GM21737 (cell line): ENCODE measurements at regions not wholly inside any gene's neighbourhood (a gene's known extent, or its start where the extent isn't known, plus 50 kb on each side); places are given as distances from the start of the nearest gene placed in this dataset.

Experiments
- ATAC-seq: cut with Tn5 transposase; IDR thresholded peaks from one replicate; pipeline ENCODE4 v1.9.1; 2021; ENCODE audit warnings: mild to moderate bottlenecking, moderate library complexity; ENCODE audit not compliant: unreplicated experiment

- no peak for ATAC-seq
Measured at GRCh38 chr5:97666783-97667182, 483.7 kb upstream of the RIOK2 start.

GRCh38 chr5:97670447-97670846, 487.4 kb upstream of the RIOK2 start:
- ATAC-seq, result no peak

- ATAC-seq, result no peak
Measured at GRCh38 chr5:97676608-97677007, 493.6 kb upstream of the RIOK2 start.

GRCh38 chr5:97694091-97694490, 511.0 kb upstream of the RIOK2 start:
- ATAC-seq, result no peak

GRCh38 chr5:97714424-97714823, 531.4 kb upstream of the RIOK2 start:
- ATAC-seq, result no peak

GRCh38 chr5:97726106-97726505, 543.1 kb upstream of the RIOK2 start:
- ATAC-seq, result no peak

- ATAC-seq, result no peak
Measured at GRCh38 chr5:97728920-97729319, 545.9 kb upstream of the RIOK2 start.

- no peak for ATAC-seq
Measured at GRCh38 chr5:97729938-97730337, 546.9 kb upstream of the RIOK2 start.

- ATAC-seq, result no peak
Measured at GRCh38 chr5:97735209-97735608, 552.2 kb upstream of the RIOK2 start.

- no peak for ATAC-seq
Measured at GRCh38 chr5:97737608-97738007, 554.6 kb upstream of the RIOK2 start.

GRCh38 chr5:97745817-97746216, 562.8 kb upstream of the RIOK2 start:
- no peak for ATAC-seq

GRCh38 chr5:97750576-97750975, 567.5 kb upstream of the RIOK2 start:
- no peak for ATAC-seq

GRCh38 chr5:97751540-97751939, 568.5 kb upstream of the RIOK2 start:
- ATAC-seq, result no peak

- no peak for ATAC-seq
Measured at GRCh38 chr5:97752871-97753270, 569.8 kb upstream of the RIOK2 start.

GRCh38 chr5:97762483-97762882, 579.4 kb upstream of the RIOK2 start:
- ATAC-seq, result no peak

GRCh38 chr5:97764700-97765099, 581.7 kb upstream of the RIOK2 start:
- ATAC-seq, result no peak

- ATAC-seq, result no peak
Measured at GRCh38 chr5:97778451-97778850, 595.4 kb upstream of the RIOK2 start.

- ATAC-seq, result no peak
Measured at GRCh38 chr5:97788369-97788768, 605.3 kb upstream of the RIOK2 start.

- no peak for ATAC-seq
Measured at GRCh38 chr5:97797994-97798451, 615.0 kb upstream of the RIOK2 start.

- ATAC-seq, result no peak
Measured at GRCh38 chr5:97801461-97801860, 618.4 kb upstream of the RIOK2 start.

- ATAC-seq, result no peak
Measured at GRCh38 chr5:97820138-97820537, 637.1 kb upstream of the RIOK2 start.

GRCh38 chr5:97832645-97833296, 649.7 kb upstream of the RIOK2 start:
- no peak for ATAC-seq

- no peak for ATAC-seq
Measured at GRCh38 chr5:97834561-97834960, 651.5 kb upstream of the RIOK2 start.
